GM23248 (cell line): ENCODE measurements at regions not wholly inside any gene's neighbourhood (a gene's known extent, or its start where the extent isn't known, plus 50 kb on each side); places are given as distances from the start of the nearest gene placed in this dataset.

Experiments used
- DNase-seq: peaks from one replicate; pipeline ENCODE4 v3.0.0-alpha.2; 2015
- H2AFZ ChIP-seq: fragments of 200-600 bp; sonication (generic); 2 replicates; pipeline ENCODE4 v1.6.1; 2016; ENCODE audit warnings: antibody characterized with exemption
- H3F3A ChIP-seq: fragments of 200-600 bp; sonication (generic); 2 replicates; pipeline ENCODE4 v1.6.1; 2016; ENCODE audit warnings: mild to moderate bottlenecking, antibody characterized with exemption, mixed run types; ENCODE audit not compliant: insufficient read depth
- H3K27ac ChIP-seq: fragments of 200-600 bp; sonication (generic); 2 replicates; pipeline ENCODE4 v1.5.1; 2016; ENCODE audit warnings: mild to moderate bottlenecking
- H3K27me3 ChIP-seq: fragments of 200-600 bp; sonication (generic); replicated peaks from 2 replicates; pipeline ENCODE4 v1.6.1; 2016; ENCODE audit warnings: mild to moderate bottlenecking; ENCODE audit not compliant: insufficient read depth
- H3K36me3 ChIP-seq: fragments of 200-600 bp; sonication (generic); 2 replicates; pipeline ENCODE4 v1.6.1; 2016; ENCODE audit warnings: low read depth, mild to moderate bottlenecking
- H3K4me1 ChIP-seq: fragments of 200-600 bp; sonication (generic); 2 replicates; pipeline ENCODE4 v1.6.1; 2016; ENCODE audit warnings: mild to moderate bottlenecking; ENCODE audit not compliant: insufficient read depth
- H3K4me2 ChIP-seq: fragments of 200-600 bp; sonication (generic); one replicate; pipeline ENCODE4 v1.6.1; 2016; ENCODE audit warnings: mild to moderate bottlenecking; ENCODE audit not compliant: unreplicated experiment
- H3K4me3 ChIP-seq: fragments of 200-600 bp; sonication (generic); 2 replicates; pipeline ENCODE4 v1.5.1; 2016; ENCODE audit warnings: mild to moderate bottlenecking
- H3K79me2 ChIP-seq: fragments of 200-600 bp; sonication (generic); 2 replicates; pipeline ENCODE4 v1.6.1; 2016; ENCODE audit warnings: mild to moderate bottlenecking; ENCODE audit not compliant: insufficient read depth
- H3K9ac ChIP-seq: fragments of 200-600 bp; sonication (generic); 2 replicates; pipeline ENCODE4 v1.6.1; 2016; ENCODE audit warnings: mild to moderate bottlenecking
- H3K9me2 ChIP-seq: fragments of 200-600 bp; sonication (generic); 2 replicates; pipeline ENCODE4 v1.6.1; 2016; ENCODE audit warnings: mixed run types, mild to moderate bottlenecking, moderate library complexity; ENCODE audit not compliant: insufficient read depth
- H3K9me3 ChIP-seq: fragments of 200-600 bp; sonication (generic); one replicate; pipeline ENCODE4 v1.6.1; 2017; ENCODE audit warnings: low read depth
- H4K20me1 ChIP-seq: fragments of 200-600 bp; sonication (generic); 2 replicates; pipeline ENCODE4 v1.6.0; 2016; ENCODE audit not compliant: insufficient read depth
- EZH2 ChIP-seq: fragments of 200-600 bp; sonication (generic); IDR thresholded peaks from 2 replicates; pipeline ENCODE4 v1.6.1; 2018; ENCODE audit warnings: antibody characterized with exemption, mild to moderate bottlenecking; ENCODE audit not compliant: insufficient read depth, poor library complexity, severe bottlenecking
- EZH2phosphoT487 ChIP-seq: fragments of 200-600 bp; sonication (generic); IDR thresholded peaks from 2 replicates; pipeline ENCODE4 v1.6.1; 2018; ENCODE audit warnings: antibody characterized with exemption, moderate library complexity, mild to moderate bottlenecking, low read depth; ENCODE audit not compliant: insufficient read depth
- WGBS, 2 experiments: methylation state at CpG; one replicate each; pipeline ENCODE4 v1.1.6; 2015 to 2017; ENCODE audit warnings: low lambda C conversion rate in 2 of 2, low coverage in 1 of 2; ENCODE audit errors: missing lambda C conversion rate in 2 of 2; 5-methylcytosine and 5-hydroxymethylcytosine counted together
- in situ Hi-C: fragments of 300-500 bp; cut with MboI; formaldehyde crosslinking; loops from 2 replicates; pipeline ENCODE4 v1.15.0; 2020

GRCh38 chr13:106821979-106822378 lies 254.0 kb upstream of the ARGLU1 start:
- no peaks in the 10 kb centered on the region for H4K20me1 ChIP-seq
- no peaks in the 10 kb centered on the region for H3K27me3 ChIP-seq
- H3K9ac ChIP-seq: no peak overlapping the region
- H3K79me2 ChIP-seq: no peaks in the 10 kb centered on the region
- no peaks in the 10 kb centered on the region for H3K36me3 ChIP-seq
- H3K4me3 ChIP-seq: no peak overlapping the region
- no peak overlapping the region for H3K27ac ChIP-seq
- H3K4me1 ChIP-seq: no peaks in the 10 kb centered on the region
- no peak for TF ChIP-seq EZH2phosphoT487
- TF ChIP-seq EZH2: no peak
- H3K9me3 ChIP-seq: no peaks in the 10 kb centered on the region
- H3F3A ChIP-seq: no peaks in the 10 kb centered on the region
- H3K4me2 ChIP-seq: no peak overlapping the region
- 33 to 38% methylated on average over 8 of the region's 8 CpGs for WGBS, 2 experiments
- DNase-seq: no peak
- in situ Hi-C loops: no loop called here
- H2AFZ ChIP-seq: no peak overlapping the region
- no peaks in the 10 kb centered on the region for H3K9me2 ChIP-seq

- Histone ChIP-seq H3K4me1 (no peaks in the 10 kb centered on the region), H3K9me2 (no peaks in the 10 kb centered on the region), H2AFZ (no peak overlapping the region), H3K36me3 (no peaks in the 10 kb centered on the region), H3K4me2 (no peak overlapping the region), H3F3A (no peaks in the 10 kb centered on the region), H3K79me2 (no peaks in the 10 kb centered on the region), H4K20me1 (no peaks in the 10 kb centered on the region), H3K4me3 (no peak overlapping the region), H3K9me3 (no peaks in the 10 kb centered on the region), H3K9ac (no peak overlapping the region), H3K27ac (no peak overlapping the region), H3K27me3 (no peaks in the 10 kb centered on the region)
- DNase-seq: no peak
- WGBS, 2 experiments: 60 to 66% methylated on average over 6 of the region's 6 CpGs
- in situ Hi-C loops: no loop called here
- TF ChIP-seq EZH2phosphoT487: no peak
Observed at GRCh38 chr13:106819413-106820180, 251.7 kb upstream of the ARGLU1 start.

GRCh38 chr13:106818971-106819370 lies 251.0 kb upstream of the ARGLU1 start:
- no peaks in the 10 kb centered on the region for H3K9me2 ChIP-seq
- WGBS, 2 experiments: 42 to 46% methylated on average over 3 of the region's 3 CpGs
- H3K36me3 ChIP-seq: no peaks in the 10 kb centered on the region
- no peaks in the 10 kb centered on the region for H3K9me3 ChIP-seq
- H3K9ac ChIP-seq: no peak overlapping the region
- no peaks in the 10 kb centered on the region for H3K27me3 ChIP-seq
- H3F3A ChIP-seq: no peaks in the 10 kb centered on the region
- H3K4me1 ChIP-seq: no peaks in the 10 kb centered on the region
- no peak overlapping the region for H3K27ac ChIP-seq
- no peaks in the 10 kb centered on the region for H3K79me2 ChIP-seq
- DNase-seq: no peak
- TF ChIP-seq EZH2phosphoT487: no peak
- no peak for TF ChIP-seq EZH2
- in situ Hi-C loops: no loop called here
- H4K20me1 ChIP-seq: no peaks in the 10 kb centered on the region
- H3K4me2 ChIP-seq: no peak overlapping the region
- no peak overlapping the region for H3K4me3 ChIP-seq
- H2AFZ ChIP-seq: no peak overlapping the region

GRCh38 chr13:106815545-106815944 lies 247.6 kb upstream of the ARGLU1 start:
- Histone ChIP-seq H3K9me3 (no peaks in the 10 kb centered on the region), H3K27me3 (no peaks in the 10 kb centered on the region), H4K20me1 (no peaks in the 10 kb centered on the region), H3K36me3 (no peaks in the 10 kb centered on the region), H2AFZ (no peak overlapping the region), H3K4me3 (no peak overlapping the region), H3K4me2 (no peak overlapping the region), H3F3A (no peaks in the 10 kb centered on the region), H3K9me2 (no peaks in the 10 kb centered on the region), H3K4me1 (no peaks in the 10 kb centered on the region), H3K27ac (no peak overlapping the region), H3K9ac (no peak overlapping the region), H3K79me2 (no peaks in the 10 kb centered on the region)
- in situ Hi-C loops: no loop called here
- no peak for DNase-seq
- 4 to 7% methylated on average over 1 of the region's 1 CpG for whole genome bisulfite sequencing, 2 experiments
- TF ChIP-seq EZH2phosphoT487 (no peak), EZH2 (no peak)

GRCh38 chr13:106814463-106814862 lies 246.5 kb upstream of the ARGLU1 start:
- Histone ChIP-seq H3K9me2 (no peaks in the 10 kb centered on the region), H2AFZ (no peak overlapping the region), H3K4me1 (no peaks in the 10 kb centered on the region), H4K20me1 (no peaks in the 10 kb centered on the region), H3K4me2 (no peak overlapping the region), H3K27ac (no peak overlapping the region), H3K79me2 (no peaks in the 10 kb centered on the region), H3F3A (no peaks in the 10 kb centered on the region), H3K9me3 (no peaks in the 10 kb centered on the region), H3K9ac (no peak overlapping the region), H3K36me3 (no peaks in the 10 kb centered on the region), H3K27me3 (no peaks in the 10 kb centered on the region), H3K4me3 (no peak overlapping the region)
- TF ChIP-seq EZH2phosphoT487 (no peak), EZH2 (no peak)
- DNase-seq: no peak
- in situ Hi-C loops: no loop called here
- 0 to 5% methylated on average over 1 of the region's 1 CpG for WGBS, 2 experiments
